H1 (cell line): ENCODE measurements at regions not wholly inside any gene's neighbourhood (a gene's known extent, or its start where the extent isn't known, plus 50 kb on each side); places are given as distances from the start of the nearest gene placed in this dataset.

Experiments used
- CTCF ChIA-PET: fragments of 300-600 bp; sonication (Branson Sonifier 250); formaldehyde crosslinking; loops from one replicate; lab custom pipeline; 2021; ENCODE audit not compliant: partially characterized antibody; lab: Charles Lee
- POLR2A ChIA-PET: fragments of 300-600 bp; sonication (Branson Sonifier 250); formaldehyde crosslinking; loops from one replicate; lab custom pipeline; 2021; ENCODE audit warnings: inconsistent platforms; ENCODE audit not compliant: partially characterized antibody; lab: Charles Lee
- DNase-seq, 2 experiments: peaks; one replicate each; pipeline versions ENCODE4 v3.0.0 to v3.0.0-alpha.2; 2010 to 2022; ENCODE audit warnings: low spot score in 2 of 2, low read depth in 1 of 2, mixed read lengths in 1 of 2
- FAIRE-seq: peaks from 2 replicates; lab custom pipeline; 2011; peaks lifted over from hg19 to GRCh38; lab: Jason Lieb, UNC
- H2AFZ ChIP-seq: 2 replicates; pipeline ENCODE4 v1.8.1; 2012; ENCODE audit warnings: low read length, inconsistent platforms
- H2AK5ac ChIP-seq: 2 replicates; pipeline ENCODE4 v1.6.1; 2013; ENCODE audit warnings: low read depth, low read length
- H2BK120ac ChIP-seq: replicated peaks from 2 replicates; pipeline ENCODE3; 2013; ENCODE audit warnings: low read depth, low read length, inconsistent platforms
- H2BK12ac ChIP-seq: 2 replicates; pipeline ENCODE4 v1.6.1; 2013; ENCODE audit warnings: low read depth, low read length
- H2BK15ac ChIP-seq: 2 replicates; pipeline ENCODE4 v1.6.1; 2013; ENCODE audit warnings: low read length
- H2BK20ac ChIP-seq: 2 replicates; pipeline ENCODE4 v1.6.1; 2013; ENCODE audit warnings: low read length
- H2BK5ac ChIP-seq: 2 replicates; pipeline ENCODE4 v1.6.1; 2013; ENCODE audit warnings: low read depth, low read length
- H3K14ac ChIP-seq: 2 replicates; pipeline ENCODE4 v1.6.1; 2013; ENCODE audit warnings: inconsistent platforms; ENCODE audit not compliant: insufficient read length
- H3K18ac ChIP-seq: 2 replicates; pipeline ENCODE4 v1.6.1; 2013; ENCODE audit warnings: low read length; ENCODE audit errors: extremely low read depth
- H3K23ac ChIP-seq: 2 replicates; pipeline ENCODE4 v1.6.1; 2013; ENCODE audit warnings: inconsistent platforms; ENCODE audit not compliant: insufficient read length
- H3K23me2 ChIP-seq: 2 replicates; pipeline ENCODE4 v1.6.1; 2013; ENCODE audit warnings: low read depth, low read length
- H3K27ac ChIP-seq: 2 replicates; pipeline ENCODE4 v1.6.1; 2011; ENCODE audit warnings: low read depth, low read length, inconsistent platforms
- H3K27me3 ChIP-seq, 4 experiments: replicated peaks in 1 of 4; 1 replicate in 1 of 4; 2 replicates in 3 of 4; pipeline versions ENCODE4 v1.6.1 to v1.8.1; 2011 to 2013; ENCODE audit warnings: low read length in 3 of 4, mild to moderate bottlenecking in 3 of 4, inconsistent platforms in 2 of 4, mixed read lengths in 2 of 4, moderate library complexity in 1 of 4; ENCODE audit not compliant: control insufficient read depth in 3 of 4, insufficient read depth in 3 of 4; ENCODE audit errors: extremely low read depth in 1 of 4
- H3K36me3 ChIP-seq, 4 experiments: 2 replicates each; pipeline versions ENCODE4 v1.6.1 to v1.8.1; 2011 to 2013; ENCODE audit warnings: mild to moderate bottlenecking in 4 of 4, low read length in 3 of 4, moderate library complexity in 2 of 4, control low read depth in 1 of 4, inconsistent platforms in 1 of 4; ENCODE audit not compliant: insufficient read depth in 4 of 4, control insufficient read depth in 2 of 4
- H3K4ac ChIP-seq: replicated peaks from 2 replicates; pipeline ENCODE3; 2013; ENCODE audit warnings: low read length, low read depth, mixed read lengths, inconsistent platforms; ENCODE audit not compliant: insufficient read length
- H3K4me1 ChIP-seq, 4 experiments: replicated peaks in 1 of 4; 1 replicate in 1 of 4; 2 replicates in 3 of 4; pipeline versions ENCODE4 v1.6.1 to v1.8.1; 2011 to 2013; ENCODE audit warnings: low read length in 3 of 4, inconsistent platforms in 2 of 4, mixed read lengths in 1 of 4; ENCODE audit not compliant: insufficient read depth in 4 of 4, control insufficient read depth in 3 of 4
- H3K4me2 ChIP-seq, 2 experiments: 2 replicates each; pipeline versions ENCODE4 v1.6.1 to v1.8.1; 2011 to 2013; ENCODE audit warnings: low read depth in 2 of 2, low read length in 2 of 2, control low read depth in 1 of 2, inconsistent platforms in 1 of 2, mild to moderate bottlenecking in 1 of 2; ENCODE audit not compliant: insufficient read depth in 1 of 2
- H3K4me3 ChIP-seq, 4 experiments: fragments of 200-600, 300-600 bp in 1 of 4; sonication (generic), shearing (Covaris generic), sonication (Bioruptor Twin) in 1 of 4; 2 replicates each; pipeline versions ENCODE4 v1.5.1 to v1.8.1; 2011 to 2016; ENCODE audit warnings: low read length in 4 of 4, low read depth in 3 of 4, control low read depth in 2 of 4, inconsistent platforms in 2 of 4, mild to moderate bottlenecking in 2 of 4, mixed read lengths in 1 of 4, moderate library complexity in 1 of 4; ENCODE audit not compliant: insufficient read depth in 2 of 4; ENCODE audit errors: extremely low read depth in 1 of 4
- H3K56ac ChIP-seq: replicated peaks from 2 replicates; pipeline ENCODE3; 2013; ENCODE audit warnings: low read depth, mild to moderate bottlenecking, mixed read lengths, low read length, inconsistent platforms; ENCODE audit not compliant: insufficient read length
- H3K79me1 ChIP-seq: 2 replicates; pipeline ENCODE4 v1.6.1; 2013; ENCODE audit warnings: low read depth, low read length, control low read depth
- H3K79me2 ChIP-seq, 2 experiments: 2 replicates each; pipeline versions ENCODE4 v1.6.1 to v1.8.1; 2012 to 2013; ENCODE audit warnings: low read length in 2 of 2, mild to moderate bottlenecking in 2 of 2, inconsistent platforms in 1 of 2; ENCODE audit not compliant: insufficient read depth in 2 of 2, control insufficient read depth in 1 of 2
- H3K9ac ChIP-seq, 4 experiments: replicated peaks in 1 of 4; 1 replicate in 1 of 4; 2 replicates in 3 of 4; pipeline versions ENCODE4 v1.6.1 to v1.8.1; 2011 to 2013; ENCODE audit warnings: low read depth in 3 of 4, low read length in 3 of 4, control low read depth in 2 of 4, mild to moderate bottlenecking in 2 of 4, moderate library complexity in 2 of 4, inconsistent platforms in 1 of 4; ENCODE audit errors: extremely low read depth in 1 of 4
- H3K9me3 ChIP-seq, 2 experiments: 2 replicates each; pipeline versions ENCODE4 v1.6.1 to v1.8.1; 2012 to 2013; ENCODE audit warnings: mild to moderate bottlenecking in 2 of 2, moderate library complexity in 2 of 2, control low read depth in 1 of 2, inconsistent platforms in 1 of 2, low read depth in 1 of 2, low read length in 1 of 2, mixed read lengths in 1 of 2; ENCODE audit not compliant: insufficient read depth in 2 of 2
- H4K20me1 ChIP-seq, 2 experiments: replicated peaks in 1 of 2; 2 replicates each; pipeline versions ENCODE3 to v1.8.1; 2011 to 2013; ENCODE audit warnings: inconsistent platforms in 2 of 2, low read length in 2 of 2, mild to moderate bottlenecking in 1 of 2; ENCODE audit not compliant: insufficient read depth in 2 of 2, control insufficient read depth in 1 of 2
- H4K5ac ChIP-seq: 2 replicates; pipeline ENCODE4 v1.6.1; 2013; ENCODE audit warnings: low read length, low read depth, mixed read lengths, inconsistent platforms; ENCODE audit not compliant: insufficient read length
- H4K8ac ChIP-seq: 2 replicates; pipeline ENCODE4 v1.8.0; 2013; ENCODE audit warnings: mild to moderate bottlenecking, moderate library complexity, low read length, inconsistent platforms; ENCODE audit not compliant: insufficient read depth; ENCODE audit errors: extremely low read depth
- H4K91ac ChIP-seq: replicated peaks from 2 replicates; pipeline ENCODE3; 2013; ENCODE audit warnings: low read length, mixed read lengths, inconsistent platforms; ENCODE audit not compliant: insufficient read length
- CHD1 ChIP-seq: IDR thresholded peaks from 2 replicates; pipeline ENCODE4 v1.6.1; 2012; ENCODE audit warnings: low read depth, low read length, improper control_type of control experiment
- EZH2 ChIP-seq: fragments of 200-600 bp; sonication (generic); IDR thresholded peaks from 2 replicates; pipeline ENCODE4 v1.7.1; 2012; ENCODE audit warnings: low read depth, mild to moderate bottlenecking, moderate library complexity, low read length, inconsistent platforms; ENCODE audit not compliant: severe bottlenecking
- KDM1A ChIP-seq: fragments of 200-600, 300-600 bp; sonication (generic); IDR thresholded peaks from 2 replicates; pipeline ENCODE4 v1.7.1; 2016; ENCODE audit warnings: mild to moderate bottlenecking, low read length, borderline replicate concordance
- KDM5A ChIP-seq: fragments of 200-600 bp; IDR thresholded peaks from 2 replicates; pipeline ENCODE4 v1.7.1; 2012; ENCODE audit warnings: mild to moderate bottlenecking, low read length, inconsistent platforms, mixed read lengths
- POLR2AphosphoS5 ChIP-seq: IDR thresholded peaks from 2 replicates; pipeline ENCODE4 v1.6.1; 2011; ENCODE audit warnings: low read depth, low read length
- RAD21 ChIP-seq, 2 experiments: IDR thresholded peaks in 1 of 2; conservative IDR thresholded peaks in 1 of 2; 2 replicates each; pipeline ENCODE4 v1.6.1; 2011; ENCODE audit warnings: low read depth in 2 of 2, low read length in 2 of 2, improper control_type of control experiment in 1 of 2, inconsistent platforms in 1 of 2, mild to moderate bottlenecking in 1 of 2, moderate library complexity in 1 of 2
- RNF2 ChIP-seq: fragments of 200-900, 300-1000 bp; sonication (generic); IDR thresholded peaks from 2 replicates; pipeline ENCODE4 v1.7.1; 2016; ENCODE audit warnings: borderline replicate concordance, low read depth, mild to moderate bottlenecking, antibody characterized with exemption, low read length; ENCODE audit not compliant: poor library complexity, severe bottlenecking; ENCODE audit errors: missing control alignments
- RXRA ChIP-seq: IDR thresholded peaks from 2 replicates; pipeline ENCODE4 v1.6.1; 2011; ENCODE audit warnings: low read depth, mild to moderate bottlenecking, low read length, moderate library complexity; ENCODE audit not compliant: insufficient read depth
- SAP30 ChIP-seq: fragments of 300-600 bp; sonication (generic); IDR thresholded peaks from 2 replicates; pipeline ENCODE4 v1.7.1; 2012; ENCODE audit warnings: low read length, moderate library complexity, mild to moderate bottlenecking, inconsistent platforms; ENCODE audit not compliant: insufficient read depth, insufficient replicate concordance
- SP1 ChIP-seq: IDR thresholded peaks from 2 replicates; pipeline ENCODE4 v1.6.1; 2011; ENCODE audit warnings: low read depth, low read length
- USF2 ChIP-seq: IDR thresholded peaks from 2 replicates; pipeline ENCODE4 v1.6.1; 2011; ENCODE audit warnings: low read length, improper control_type of control experiment
- ZNF274 ChIP-seq: IDR thresholded peaks from 2 replicates; pipeline ENCODE4 v1.7.0; 2012; ENCODE audit warnings: low read length, borderline replicate concordance; ENCODE audit errors: extremely low read depth
- WGBS, 2 experiments: shearing (Covaris generic) in 1 of 2; methylation state at CpG; one replicate each; pipeline versions ENCODE4 v1.1.6 to v1.1.7; 2013 to 2015; ENCODE audit warnings: low lambda C conversion rate in 2 of 2, mixed read lengths in 2 of 2, inconsistent platforms in 1 of 2, low coverage in 1 of 2, missing lambda C conversion rate in 1 of 2; ENCODE audit not compliant: insufficient replicate concordance in 2 of 2, insufficient coverage in 1 of 2, insufficient read length in 1 of 2; ENCODE audit errors: extremely low coverage in 1 of 2, missing lambda C conversion rate in 1 of 2; 5-methylcytosine and 5-hydroxymethylcytosine counted together

DNA sequence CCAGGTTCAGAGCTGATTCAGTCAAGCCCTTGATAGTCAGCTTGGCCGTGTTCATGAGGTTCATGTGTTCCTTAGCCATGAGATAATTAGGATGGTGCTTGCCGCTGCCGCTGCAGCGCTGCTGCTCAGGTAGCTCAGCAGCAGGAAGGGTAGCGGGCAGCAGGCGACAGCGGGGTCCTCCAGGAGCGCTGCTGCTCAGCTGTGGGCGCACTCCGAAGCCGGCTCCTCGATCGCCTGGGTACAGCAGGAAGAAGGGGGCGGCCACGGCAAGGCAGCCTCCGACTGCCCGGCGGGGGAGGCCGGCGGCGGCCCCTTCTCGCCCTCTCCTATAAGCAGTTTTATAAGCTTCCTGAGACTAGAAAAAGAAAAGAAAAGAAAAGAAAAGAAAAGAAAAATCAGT is 1253.6 kb downstream of the EFNA5 start:
- no peak overlapping the region for H2BK15ac ChIP-seq
- H2BK120ac ChIP-seq: no peak overlapping the region
- WGBS, 2 experiments: 98% methylated on average over 8 of the region's 22 CpGs; no CpG with 5 or more reads in 1 of the 2 experiments
- peak overlapping the region; percentile 1; the same call in 1 of the 2 replicates for H2BK12ac ChIP-seq
- FAIRE-seq: no peak
- no peaks in the 10 kb centered on the region for H3K9me3 ChIP-seq
- H2AFZ ChIP-seq: no peak overlapping the region
- H2BK20ac ChIP-seq: no peak overlapping the region
- H3K14ac ChIP-seq: no peak overlapping the region
- no peak overlapping the region for H3K23ac ChIP-seq
- H3K18ac ChIP-seq: no peak overlapping the region
- H4K5ac ChIP-seq: no peak overlapping the region
- H4K20me1 ChIP-seq: no peaks in the 10 kb centered on the region
- no peak overlapping the region for H3K27ac ChIP-seq
- H3K23me2 ChIP-seq: no peaks in the 10 kb centered on the region
- H2BK5ac ChIP-seq: no peak overlapping the region
- no peaks in the 10 kb centered on the region for H3K27me3 ChIP-seq
- H4K91ac ChIP-seq: no peak overlapping the region
- H4K8ac ChIP-seq: no peak overlapping the region
- H2AK5ac ChIP-seq: no peak overlapping the region
- H3K4me2 ChIP-seq: no peak overlapping the region
- no peaks in the 10 kb centered on the region for H3K4me1 ChIP-seq
- H3K4me3 ChIP-seq: no peak overlapping the region
- ChIA-PET POLR2A (no interaction called here), CTCF (interaction anchor here (2.0 kb wide), 1 partner anchor 38 kb away, joined by 7 read pairs; no protein-coding TSS in a partner anchor)
- no peak overlapping the region for H3K56ac ChIP-seq
- H3K79me2 ChIP-seq: no peaks in the 10 kb centered on the region
- H3K36me3 ChIP-seq: no peaks in the 10 kb centered on the region
- no peak for DNase-seq
- no peak overlapping the region for H3K4ac ChIP-seq
- H3K79me1 ChIP-seq: no peaks in the 10 kb centered on the region
- no peak overlapping the region for H3K9ac ChIP-seq
- TF ChIP-seq EZH2 (no peak), ZNF274 (no peak), RAD21 (IDR thresholded peaks at IDR 0.05 in 1 of 2, conservative IDR thresholded peaks at IDR 0.05 in 1 of 2; ENCODE audit: low read depth in 2 of 2, low read length in 2 of 2) (no peak), RNF2 (no peak), SP1 (no peak), KDM1A (no peak), CHD1 (no peak), POLR2AphosphoS5 (no peak), KDM5A (no peak), SAP30 (no peak), USF2 (no peak), RXRA (no peak)
